ENCODE measurements at regions not wholly inside any gene's neighbourhood (a gene's known extent, or its start where the extent isn't known, plus 50 kb on each side); places are given as distances from the start of the nearest gene placed in this dataset.
A peak's percentile ranks its signal among the peaks of the same experiment; 100 is the strongest.

DNA sequence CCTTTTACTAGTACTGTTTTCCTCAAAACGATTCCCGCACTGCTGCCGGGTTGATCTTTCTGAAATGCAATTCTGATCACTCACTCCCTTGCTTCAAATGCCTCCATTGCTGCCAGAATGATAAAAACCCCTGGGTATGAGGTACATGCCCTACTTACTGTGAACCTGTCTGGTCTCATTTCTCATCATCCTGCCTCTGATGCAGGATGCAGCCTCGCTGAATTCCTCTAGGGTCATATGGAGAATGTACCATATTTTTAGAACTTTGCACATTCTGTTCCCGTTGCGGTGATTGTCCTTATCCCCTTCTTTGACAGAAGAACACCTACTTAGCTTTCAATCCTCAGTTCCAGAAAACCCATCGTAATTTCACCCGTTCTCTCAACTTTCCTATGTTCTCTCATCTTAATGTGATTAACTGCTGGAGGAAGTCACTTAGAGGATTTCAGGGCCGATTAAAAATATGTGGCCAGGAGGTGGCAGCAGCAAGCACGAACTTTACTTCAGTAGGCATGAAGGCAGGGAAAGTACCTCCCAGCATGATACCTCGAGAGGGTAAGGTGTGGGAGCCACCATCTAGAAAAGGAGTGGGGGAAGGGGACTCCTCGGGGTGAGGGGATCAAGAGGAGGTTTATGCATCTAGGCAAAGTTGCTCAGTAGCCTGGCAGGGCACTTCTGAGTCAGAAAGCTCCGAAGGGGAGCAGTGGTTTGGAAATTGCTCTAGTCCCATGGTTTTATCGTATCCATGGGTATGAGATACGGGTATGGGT is 361.5 kb upstream of the ZP4 start:
- peak; percentile 18; the same call in 1 of the 2 replicates for TF ChIP-seq CTCF (IDR thresholded peaks at IDR 0.05; ENCODE audit: low read depth, low read length)
- H3K4me3 ChIP-seq (ENCODE audit: low read depth, low read length), result no peak overlapping the region

GRCh38 chr1:238248356-238248755 is 357.6 kb upstream of the ZP4 start:
- no peak for TF ChIP-seq CTCF (IDR thresholded peaks at IDR 0.05; ENCODE audit: low read depth, low read length)
- H3K4me3 ChIP-seq (ENCODE audit: low read depth, low read length), result no peak overlapping the region

- no peak for TF ChIP-seq CTCF (IDR thresholded peaks at IDR 0.05; ENCODE audit: low read depth, low read length)
- H3K4me3 ChIP-seq (ENCODE audit: low read depth, low read length), result no peak overlapping the region
Measured at GRCh38 chr1:238242181-238242580, 351.5 kb upstream of the ZP4 start.

- no peak for TF ChIP-seq CTCF (IDR thresholded peaks at IDR 0.05; ENCODE audit: low read depth, low read length)
- H3K4me3 ChIP-seq (ENCODE audit: low read depth, low read length), result no peak overlapping the region
Measured at GRCh38 chr1:238241607-238242006, 350.9 kb upstream of the ZP4 start.

DNA sequence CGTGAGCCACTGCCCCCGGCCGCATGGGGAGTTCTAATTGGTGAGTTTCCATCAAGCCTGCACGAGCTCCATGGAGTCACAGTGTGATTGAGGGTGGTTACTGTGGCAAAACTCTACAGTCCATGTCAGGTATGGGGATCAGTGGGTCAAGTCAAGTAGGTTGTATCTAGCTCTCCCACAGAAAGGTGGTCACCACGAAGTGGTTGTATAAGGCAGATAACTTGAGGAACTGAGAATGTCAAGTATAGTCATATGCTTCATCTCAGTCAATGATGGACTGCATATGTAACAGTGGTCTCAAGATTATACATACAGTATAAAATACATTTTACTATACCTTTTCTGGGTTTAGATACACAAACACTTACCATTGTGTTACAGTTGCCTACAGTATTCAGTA is 348.6 kb upstream of the ZP4 start:
- no peak overlapping the region for H3K4me3 ChIP-seq (ENCODE audit: low read depth, low read length)

DNA sequence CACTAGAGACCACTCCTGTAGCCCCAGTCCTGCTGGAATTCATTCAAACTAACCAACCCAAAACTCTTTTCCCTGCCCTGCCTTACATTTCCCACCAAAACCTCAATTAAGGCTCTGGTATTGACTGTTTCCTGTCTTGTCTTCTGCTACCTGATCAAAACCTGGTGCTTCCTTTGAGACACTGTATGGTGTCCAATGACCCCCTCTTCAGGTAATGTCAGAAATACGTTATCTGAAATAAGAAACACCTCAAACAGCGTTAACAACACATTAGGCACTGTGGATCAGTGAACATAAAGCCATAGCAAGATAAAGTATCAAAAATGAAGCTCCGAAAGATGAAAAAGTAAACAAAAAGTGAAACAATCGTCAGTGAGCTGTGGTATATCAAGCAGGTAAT is 343.2 kb upstream of the ZP4 start:
- no peak for TF ChIP-seq CTCF (IDR thresholded peaks at IDR 0.05; ENCODE audit: low read depth, low read length)
- no peak overlapping the region for H3K4me3 ChIP-seq (ENCODE audit: low read depth, low read length)

More for the DNA sequence above, 348.6 kb upstream of the ZP4 start:
- TF ChIP-seq CTCF (IDR thresholded peaks at IDR 0.05; ENCODE audit: low read depth, low read length), result no peak

- no peak overlapping the region for H3K4me3 ChIP-seq (ENCODE audit: low read depth, low read length)
Measured at GRCh38 chr1:238232084-238232710, 341.5 kb upstream of the ZP4 start.

More at GRCh38 chr1:238232084-238232710, 341.5 kb upstream of the ZP4 start:
- no peak for TF ChIP-seq CTCF (IDR thresholded peaks at IDR 0.05; ENCODE audit: low read depth, low read length)

All from WI38 (cell line).